K562 (cell line): ENCODE measurements at regions not wholly inside any gene's neighbourhood (a gene's known extent, or its start where the extent isn't known, plus 50 kb on each side); places are given as distances from the start of the nearest gene placed in this dataset.

Experiments used
- CTCF ChIP-seq, 3 experiments: IDR thresholded peaks in 2 of 3; conservative IDR thresholded peaks in 1 of 3; 2 replicates each; pipeline ENCODE4 v1.5.1; 2011 to 2012; ENCODE audit warnings: low read length in 3 of 3, mild to moderate bottlenecking in 3 of 3, control low read depth in 2 of 3, improper control_type of control experiment in 1 of 3, inconsistent platforms in 1 of 3, low read depth in 1 of 3, mixed read lengths in 1 of 3, moderate library complexity in 1 of 3; ENCODE audit not compliant: insufficient read depth in 2 of 3
- FOXM1 ChIP-seq, 2 experiments: fragments of 450-650 bp in 1 of 2; sonication (generic) in 1 of 2; formaldehyde crosslinking in 1 of 2; IDR thresholded peaks; 2 replicates each; pipeline versions ENCODE4 v1.6.1 to v1.9.0; 2017 to 2022; ENCODE audit warnings: low read depth in 2 of 2, mild to moderate bottlenecking in 2 of 2, missing genetic modification reagents in 1 of 2, moderate library complexity in 1 of 2
- GTF2F1 ChIP-seq: IDR thresholded peaks from 2 replicates; pipeline ENCODE4 v1.6.1; 2011; ENCODE audit warnings: low read depth, low read length, improper control_type of control experiment
- JUNB ChIP-seq: fragments of 450-650 bp; formaldehyde crosslinking; conservative IDR thresholded peaks from 2 replicates; pipeline ENCODE4 v1.4.0; 2020; ENCODE audit warnings: mild to moderate bottlenecking
- MYC ChIP-seq, 2 experiments: fragments of 250-450 bp in 1 of 2; sonication (Bioruptor Pico) in 1 of 2; IDR thresholded peaks; 2 replicates each; pipeline versions ENCODE4 v1.5.1 to v1.6.1; 2012 to 2021; ENCODE audit warnings: low read depth in 2 of 2, borderline replicate concordance in 1 of 2, improper control_type of control experiment in 1 of 2, low read length in 1 of 2, mild to moderate bottlenecking in 1 of 2, moderate library complexity in 1 of 2
- TAL1 ChIP-seq: fragments of 450-650 bp; IDR thresholded peaks from 2 replicates; pipeline ENCODE4 v1.6.1; 2016; ENCODE audit warnings: mild to moderate bottlenecking
- ZFP30 ChIP-seq: fragments of 250-450 bp; sonication (Bioruptor Pico); IDR thresholded peaks from 2 replicates; pipeline ENCODE4 v1.8.0; 2022; ENCODE audit warnings: moderate library complexity, mild to moderate bottlenecking, inconsistent platforms, borderline replicate concordance
- ZFX ChIP-seq: sonication (generic); formaldehyde crosslinking; IDR thresholded peaks from 2 replicates; pipeline ENCODE4 v1.8.0; 2022; ENCODE audit warnings: mild to moderate bottlenecking, missing genetic modification reagents, moderate library complexity
- TF ChIP-seq, protein P1 (sequence below), 2 experiments: fragments of 450-650 bp; conservative IDR thresholded peaks; 2 replicates each; pipeline ENCODE4 v1.6.1; 2017; ENCODE audit warnings: mild to moderate bottlenecking in 2 of 2, moderate library complexity in 2 of 2

- TF ChIP-seq CTCF (IDR thresholded peaks at IDR 0.05 in 2 of 3, conservative IDR thresholded peaks at IDR 0.05 in 1 of 3; ENCODE audit: insufficient read depth in 2 of 3, low read depth in 1 of 3, low read length in 3 of 3) (no peak), ZFP30 (no peak), FOXM1 (IDR thresholded peaks at IDR 0.05; ENCODE audit: low read depth) (no peak), FOXM1 (CRISPR knock-in tag; IDR thresholded peaks at IDR 0.05; ENCODE audit: low read depth) (no peak), TAL1 (no peak), GTF2F1 (no peak), JUNB (CRISPR knock-in tag) (no peak), MYC (IDR thresholded peaks at IDR 0.05; ENCODE audit: low read depth, low read length) (no peak), MYC (CRISPR knock-in tag; IDR thresholded peaks at IDR 0.05; ENCODE audit: borderline replicate concordance, low read depth) (no peak), ZFX (CRISPR knock-in tag) (no peak)
- TF ChIP-seq, protein P1, sequence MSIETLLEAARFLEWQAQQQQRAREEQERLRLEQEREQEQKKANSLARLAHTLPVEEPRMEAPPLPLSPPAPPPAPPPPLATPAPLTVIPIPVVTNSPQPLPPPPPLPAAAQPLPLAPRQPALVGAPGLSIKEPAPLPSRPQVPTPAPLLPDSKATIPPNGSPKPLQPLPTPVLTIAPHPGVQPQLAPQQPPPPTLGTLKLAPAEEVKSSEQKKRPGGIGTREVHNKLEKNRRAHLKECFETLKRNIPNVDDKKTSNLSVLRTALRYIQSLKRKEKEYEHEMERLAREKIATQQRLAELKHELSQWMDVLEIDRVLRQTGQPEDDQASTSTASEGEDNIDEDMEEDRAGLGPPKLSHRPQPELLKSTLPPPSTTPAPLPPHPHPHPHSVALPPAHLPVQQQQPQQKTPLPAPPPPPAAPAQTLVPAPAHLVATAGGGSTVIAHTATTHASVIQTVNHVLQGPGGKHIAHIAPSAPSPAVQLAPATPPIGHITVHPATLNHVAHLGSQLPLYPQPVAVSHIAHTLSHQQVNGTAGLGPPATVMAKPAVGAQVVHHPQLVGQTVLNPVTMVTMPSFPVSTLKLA (conservative IDR thresholded peaks at IDR 0.05) = no peak
Measured at GRCh38 chr2:145257931-145258330, 738.0 kb upstream of the ZEB2 start.
